SK-MEL-5 (cell line): ENCODE measurements at regions not wholly inside any gene's neighbourhood (a gene's known extent, or its start where the extent isn't known, plus 50 kb on each side); places are given as distances from the start of the nearest gene placed in this dataset.
"Not testable (repeated sequence)": the region's sequence is repeated elsewhere in the genome, so short reads cannot be mapped to it uniquely, and the experiment has no call there.

Experiments used
- DNase-seq: peaks from one replicate; pipeline ENCODE4 v3.0.0-alpha.2; 2016; ENCODE audit warnings: low read depth, low spot score
- in situ Hi-C: cut with HindIII; loops from 2 replicates; pipeline ENCODE4 v1.10.0; 2016; ENCODE audit warnings: low sequenced_read_pairs, high pct_unique_total_duplicates, low pct_unique_long_range_greater_than_20kb

DNA sequence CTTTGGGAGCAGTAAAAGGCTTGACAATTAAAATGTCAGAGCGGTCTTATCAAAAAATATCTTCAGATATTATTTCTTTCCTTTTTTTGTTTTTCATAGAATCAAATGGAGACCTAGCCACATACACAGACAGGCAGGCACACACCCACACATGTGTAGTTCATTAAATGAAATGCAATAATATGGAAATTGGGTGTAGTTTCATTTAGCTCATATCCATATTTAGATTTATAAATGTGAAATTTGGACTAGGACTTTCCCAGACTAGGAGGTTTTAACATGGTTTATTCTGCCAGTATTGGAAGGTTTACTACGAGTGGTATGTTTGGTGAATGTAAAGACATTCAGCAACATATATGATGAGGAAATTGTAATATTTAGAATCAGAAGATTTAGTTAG, 277.7 kb upstream of the NT5E start:
- no peak for DNase-seq
- in situ Hi-C loops: no loop called here

DNA sequence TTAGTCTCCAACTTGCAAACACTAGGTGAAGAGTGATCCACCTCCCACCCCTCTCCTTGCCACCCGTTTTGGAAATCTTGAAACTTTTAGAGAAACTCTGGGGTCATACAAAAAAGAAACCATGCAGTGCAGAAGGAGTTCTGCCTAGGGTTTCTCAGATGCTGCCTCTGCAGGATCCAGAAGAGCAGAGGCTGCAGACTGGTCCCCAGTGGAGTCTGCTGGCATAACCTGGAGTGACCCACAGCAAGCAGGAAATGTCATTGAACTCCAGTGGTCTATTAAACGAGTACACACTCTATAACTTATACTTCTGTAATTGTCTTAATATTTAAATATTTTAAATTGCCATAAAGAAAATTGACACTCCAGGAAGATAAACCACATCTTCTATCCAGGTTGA, 280.7 kb upstream of the NT5E start:
- DNase-seq: no peak
- in situ Hi-C loops: no loop called here

DNA sequence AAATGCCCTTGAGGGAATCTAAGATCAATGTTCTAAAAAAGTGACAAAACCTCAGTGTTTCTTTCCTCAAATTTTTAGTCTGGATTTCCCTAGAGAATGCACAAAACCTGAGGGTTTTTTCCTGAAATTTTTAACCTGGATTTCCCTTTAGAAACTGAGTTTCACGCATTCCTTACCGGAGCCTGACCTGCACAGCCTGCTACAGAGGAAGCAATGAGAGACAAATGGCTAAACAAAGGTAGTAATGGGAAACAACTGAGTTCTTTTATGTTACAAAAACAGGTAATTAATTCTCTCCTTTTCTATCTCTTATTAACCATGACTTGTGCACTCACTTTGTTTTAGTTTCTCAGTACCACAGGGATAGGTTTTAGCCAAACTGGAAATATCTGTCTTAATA, 281.7 kb upstream of the NT5E start:
- no peak for DNase-seq
- in situ Hi-C loops: no loop called here

DNA sequence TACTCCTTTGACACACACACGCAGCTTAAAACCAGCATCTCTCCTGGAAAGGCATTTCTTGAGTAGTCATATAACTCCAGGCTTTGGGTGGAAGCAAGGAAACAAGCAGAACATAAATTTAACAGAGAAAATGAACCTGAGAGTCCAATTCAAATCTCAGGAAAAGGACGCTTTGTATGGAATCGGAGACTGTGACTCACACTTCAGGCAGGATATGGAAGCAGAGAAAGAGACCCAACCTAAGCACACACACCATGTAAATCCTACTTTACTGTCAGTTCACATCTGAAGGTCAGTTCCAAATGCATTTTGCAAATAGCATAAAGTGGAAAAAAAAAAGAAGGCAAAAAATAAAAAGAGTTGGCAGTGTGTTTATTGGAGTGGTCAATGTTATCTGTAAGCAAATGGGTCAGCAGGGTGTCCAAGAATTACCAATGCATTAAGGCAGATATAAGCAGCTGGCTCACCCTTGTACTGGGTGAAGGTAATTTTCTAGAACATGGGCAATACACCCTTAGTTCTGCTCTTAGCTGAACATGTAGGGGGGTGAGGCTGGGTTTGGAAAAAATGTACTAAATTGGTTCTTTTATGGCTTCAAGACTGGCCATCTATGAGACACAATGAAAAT, 283.7 kb upstream of the NT5E start:
- DNase-seq: no peak
- in situ Hi-C loops: no loop called here

GRCh38 chr6:85163156-85164080, 286.5 kb upstream of the NT5E start:
- no peak for DNase-seq
- in situ Hi-C loops: no loop called here

DNA sequence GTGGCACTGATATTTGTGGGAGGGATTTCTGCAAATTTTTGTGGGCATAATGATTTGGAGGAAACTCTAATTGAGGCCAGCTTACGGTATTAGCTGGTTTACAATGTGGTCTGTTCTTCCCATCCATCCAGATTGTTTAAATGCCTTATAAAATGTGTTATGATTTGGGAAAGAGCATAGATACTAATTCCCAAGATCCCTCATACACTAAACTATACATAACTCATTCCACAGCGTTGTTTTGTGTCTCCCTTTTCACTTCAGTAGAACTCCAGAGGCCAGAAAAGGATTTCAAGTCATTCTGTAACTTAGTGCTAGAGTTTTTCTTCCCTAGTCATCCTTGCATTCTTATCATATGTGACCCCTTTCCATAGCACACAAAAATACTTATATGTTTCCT, 292.6 kb upstream of the NT5E start:
- in situ Hi-C loops: no loop called here
- no peak for DNase-seq

DNA sequence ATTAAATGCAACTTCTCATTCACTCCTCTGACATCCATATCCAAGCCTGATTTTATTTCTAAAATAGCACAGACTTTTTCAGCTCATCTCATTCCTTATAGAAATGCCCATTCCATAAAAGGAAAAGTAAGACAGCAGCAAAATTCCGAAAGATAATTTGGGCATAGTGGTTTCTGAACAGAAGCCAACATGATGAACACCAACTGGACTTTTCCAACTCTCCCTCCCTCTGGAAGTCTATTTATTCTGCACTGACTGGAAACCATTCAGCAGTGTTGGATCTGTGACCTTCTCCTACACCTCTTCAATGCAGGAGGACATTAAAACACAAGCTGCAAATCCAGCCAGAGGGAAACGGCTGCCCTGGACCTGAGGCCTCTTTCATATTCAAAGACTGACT, 306.2 kb upstream of the NT5E start:
- DNase-seq: no peak
- in situ Hi-C loops: no loop called here

DNA sequence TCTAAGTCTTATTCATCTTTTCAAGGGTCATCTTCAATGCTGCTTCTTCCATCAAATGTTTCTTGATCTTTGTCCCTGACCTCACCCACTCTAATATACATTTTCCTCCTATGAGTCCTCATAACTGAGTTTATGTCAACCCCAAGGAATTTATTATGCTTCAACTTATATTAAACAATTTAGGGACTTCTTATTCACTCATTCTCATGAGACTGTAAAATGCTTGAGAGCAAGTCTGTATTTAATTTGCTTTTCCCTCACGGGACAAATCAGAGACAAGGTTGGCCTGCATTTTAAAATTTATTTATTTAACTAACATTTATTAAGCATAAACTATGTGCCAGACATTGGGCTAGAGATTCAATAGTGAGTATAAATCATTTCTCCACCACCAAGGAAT, 312.0 kb upstream of the NT5E start:
- DNase-seq: no peak
- in situ Hi-C loops: no loop called here

DNA sequence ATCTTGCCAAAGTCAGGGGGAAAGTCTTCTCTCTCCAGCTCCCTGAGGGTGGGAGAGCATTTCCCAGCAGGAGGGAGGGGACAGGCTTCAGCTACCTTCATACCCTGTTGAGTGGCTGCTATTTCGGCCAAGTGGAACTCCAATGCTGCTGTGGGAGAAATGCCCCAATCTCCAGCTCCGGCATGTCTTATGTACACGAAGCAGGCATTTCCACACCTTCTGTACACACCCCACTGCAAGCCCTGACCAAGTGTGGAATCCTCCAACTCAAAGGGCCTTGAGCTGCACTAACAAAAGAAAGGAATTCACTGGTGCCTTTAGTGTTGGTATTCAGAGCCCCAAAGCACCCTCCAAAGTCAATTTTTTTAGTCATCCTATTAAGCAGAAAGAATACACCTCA, 313.6 kb upstream of the NT5E start:
- DNase-seq: no peak
- in situ Hi-C loops: no loop called here

- DNase-seq: no peak
- in situ Hi-C loops: no loop called here
Measured at GRCh38 chr6:85135376-85136094, 314.3 kb upstream of the NT5E start.

DNA sequence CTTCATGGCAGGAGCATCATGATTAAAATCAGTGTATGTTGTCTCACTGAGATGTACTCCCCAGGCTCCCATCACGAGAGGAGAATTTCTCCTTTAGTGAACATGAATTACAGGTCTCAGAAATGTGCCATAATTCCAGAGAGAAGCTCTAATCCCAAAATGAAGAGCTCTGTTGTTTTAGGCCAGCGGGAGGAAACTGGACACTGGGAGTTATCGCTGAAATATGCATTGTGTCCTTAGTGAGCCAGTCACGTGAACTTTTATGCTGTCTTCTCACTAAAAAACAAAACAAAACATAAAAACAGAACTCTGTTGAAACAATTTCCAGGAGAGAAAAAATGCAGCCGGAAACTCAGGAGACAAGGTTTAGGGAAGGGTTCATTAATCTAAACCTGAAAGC, 315.7 kb upstream of the NT5E start:
- DNase-seq: no peak
- in situ Hi-C loops: no loop called here

- DNase-seq: no peak
- in situ Hi-C loops: no loop called here
Measured at GRCh38 chr6:85132091-85132490, 317.8 kb upstream of the NT5E start.

DNA sequence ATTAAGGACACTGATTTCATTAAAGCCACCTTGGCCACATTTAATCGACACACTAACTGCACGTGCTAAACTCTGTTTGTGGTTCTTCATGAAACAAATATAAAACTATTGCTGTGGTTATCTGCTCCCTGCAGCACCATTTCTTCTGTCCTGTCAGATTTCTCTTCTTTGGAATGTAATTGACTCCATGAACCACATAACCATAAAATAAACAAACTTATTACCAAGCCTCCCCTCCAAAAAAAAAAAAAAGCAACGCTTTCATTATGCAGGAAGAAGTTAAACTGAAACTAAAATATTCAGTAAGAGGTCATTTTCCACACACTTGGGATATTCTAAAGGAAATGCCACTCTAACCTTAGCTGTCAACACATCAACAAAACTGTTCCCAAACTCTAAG, 319.1 kb upstream of the NT5E start:
- DNase-seq: no peak
- in situ Hi-C loops: no loop called here

GRCh38 chr6:85129881-85130280, 320.0 kb upstream of the NT5E start:
- in situ Hi-C loops: no loop called here

GRCh38 chr6:85128781-85129180, 321.1 kb upstream of the NT5E start:
- in situ Hi-C loops: no loop called here
- DNase-seq: no peak

More at GRCh38 chr6:85129881-85130280, 320.0 kb upstream of the NT5E start:
- no peak for DNase-seq

DNA sequence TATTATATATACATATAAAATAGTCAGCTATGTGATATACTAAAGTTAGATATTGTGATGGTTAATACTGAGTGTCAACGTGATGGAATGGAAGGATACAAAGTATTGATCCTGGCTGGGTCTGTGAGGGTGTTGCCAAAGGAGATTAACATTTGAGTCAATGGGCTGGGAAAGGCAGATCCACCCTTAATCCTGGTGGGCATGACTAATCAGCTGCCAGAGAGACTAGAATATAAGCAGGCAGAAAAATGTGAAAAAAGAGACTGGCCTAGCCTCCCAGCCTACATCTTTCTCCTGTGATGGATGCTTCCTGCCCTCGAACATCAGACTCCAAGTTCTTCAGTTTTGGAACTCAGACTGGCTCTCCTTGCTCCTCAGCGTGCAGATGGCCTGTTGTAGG, 321.6 kb upstream of the NT5E start:
- in situ Hi-C loops, DNase-seq: not testable (repeated sequence)

DNA sequence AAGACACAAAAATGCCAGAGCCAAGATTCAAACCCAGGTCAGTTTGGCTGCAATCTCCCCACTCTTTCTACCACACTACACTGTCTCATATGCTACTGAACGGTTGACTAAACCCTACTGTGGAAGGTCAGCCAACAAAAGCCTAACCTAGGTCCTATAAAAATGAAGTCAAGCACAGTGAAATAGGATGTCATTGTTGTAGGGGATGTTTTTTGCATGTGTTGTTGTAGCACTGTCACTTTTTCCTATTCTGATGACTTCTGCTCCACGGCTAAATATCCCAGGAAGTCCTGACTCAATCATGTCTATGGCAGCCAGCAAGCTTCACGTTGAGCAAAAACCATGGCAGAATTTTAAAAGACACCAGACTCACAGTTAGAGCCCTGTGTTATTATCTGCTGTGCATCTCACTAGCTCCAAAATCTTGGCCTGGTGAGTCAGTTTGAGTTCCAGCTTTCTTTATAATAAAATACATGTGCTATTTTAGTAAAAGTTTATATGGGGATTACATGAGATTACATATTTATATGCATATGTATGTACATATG, 322.1 kb upstream of the NT5E start:
- in situ Hi-C loops: no loop called here
- DNase-seq: no peak

GRCh38 chr6:85127168-85127498, 322.8 kb upstream of the NT5E start:
- DNase-seq: no peak
- in situ Hi-C loops: no loop called here
